ENCODE measurements at regions not wholly inside any gene's neighbourhood (a gene's known extent, or its start where the extent isn't known, plus 50 kb on each side); places are given as distances from the start of the nearest gene placed in this dataset.

GRCh38 chr22:44442186-44442815, 55.7 kb downstream of the RTL6 start:
- POLR2A ChIA-PET = no interaction called here
- CTCF ChIA-PET = no interaction called here
- no peak for DNase-seq (ENCODE audit: extremely low spot score)
- TF ChIP-seq, protein P1, sequence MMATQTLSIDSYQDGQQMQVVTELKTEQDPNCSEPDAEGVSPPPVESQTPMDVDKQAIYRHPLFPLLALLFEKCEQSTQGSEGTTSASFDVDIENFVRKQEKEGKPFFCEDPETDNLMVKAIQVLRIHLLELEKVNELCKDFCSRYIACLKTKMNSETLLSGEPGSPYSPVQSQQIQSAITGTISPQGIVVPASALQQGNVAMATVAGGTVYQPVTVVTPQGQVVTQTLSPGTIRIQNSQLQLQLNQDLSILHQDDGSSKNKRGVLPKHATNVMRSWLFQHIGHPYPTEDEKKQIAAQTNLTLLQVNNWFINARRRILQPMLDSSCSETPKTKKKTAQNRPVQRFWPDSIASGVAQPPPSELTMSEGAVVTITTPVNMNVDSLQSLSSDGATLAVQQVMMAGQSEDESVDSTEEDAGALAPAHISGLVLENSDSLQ (IDR thresholded peaks at IDR 0.05) = no peak
- TF ChIP-seq SP1 (IDR thresholded peaks at IDR 0.05) (no peak), FOXA1 (IDR thresholded peaks at IDR 0.05) (no peak), HDGF (IDR thresholded peaks at IDR 0.05; ENCODE audit: borderline replicate concordance) (no peak), SUZ12 (IDR thresholded peaks at IDR 0.05) (no peak), LEF1 (IDR thresholded peaks at IDR 0.05; ENCODE audit: borderline replicate concordance) (no peak), FOXM1 (IDR thresholded peaks at IDR 0.05; ENCODE audit: borderline replicate concordance) (no peak), ELF4 (IDR thresholded peaks at IDR 0.05) (no peak), L3MBTL2 (conservative IDR thresholded peaks at IDR 0.05) (no peak), CTBP1 (IDR thresholded peaks at IDR 0.05; ENCODE audit: borderline replicate concordance) (no peak), ARNT (IDR thresholded peaks at IDR 0.05) (no peak), BHLHE40 (IDR thresholded peaks at IDR 0.05; ENCODE audit: borderline replicate concordance) (no peak), ZNF384 (IDR thresholded peaks at IDR 0.05) (no peak), NFRKB (IDR thresholded peaks at IDR 0.05) (no peak), FOXK2 (IDR thresholded peaks at IDR 0.05) (no peak), TARDBP (IDR thresholded peaks at IDR 0.05) (no peak)

- ChIA-PET CTCF (no interaction called here), POLR2A (no interaction called here)
- no peak for DNase-seq (ENCODE audit: extremely low spot score)
- TF ChIP-seq ELF4 (IDR thresholded peaks at IDR 0.05) (no peak), FOXK2 (IDR thresholded peaks at IDR 0.05) (no peak), FOXA1 (IDR thresholded peaks at IDR 0.05) (no peak), CTBP1 (IDR thresholded peaks at IDR 0.05; ENCODE audit: borderline replicate concordance) (no peak), LEF1 (IDR thresholded peaks at IDR 0.05; ENCODE audit: borderline replicate concordance) (no peak), L3MBTL2 (conservative IDR thresholded peaks at IDR 0.05) (no peak), SUZ12 (IDR thresholded peaks at IDR 0.05) (no peak), TARDBP (IDR thresholded peaks at IDR 0.05) (no peak), ARNT (IDR thresholded peaks at IDR 0.05) (no peak), SP1 (IDR thresholded peaks at IDR 0.05) (no peak)
- TF ChIP-seq, protein P1 (IDR thresholded peaks at IDR 0.05) = no peak
Observed at GRCh38 chr22:44441401-44442185, 56.4 kb downstream of the RTL6 start.

DNA sequence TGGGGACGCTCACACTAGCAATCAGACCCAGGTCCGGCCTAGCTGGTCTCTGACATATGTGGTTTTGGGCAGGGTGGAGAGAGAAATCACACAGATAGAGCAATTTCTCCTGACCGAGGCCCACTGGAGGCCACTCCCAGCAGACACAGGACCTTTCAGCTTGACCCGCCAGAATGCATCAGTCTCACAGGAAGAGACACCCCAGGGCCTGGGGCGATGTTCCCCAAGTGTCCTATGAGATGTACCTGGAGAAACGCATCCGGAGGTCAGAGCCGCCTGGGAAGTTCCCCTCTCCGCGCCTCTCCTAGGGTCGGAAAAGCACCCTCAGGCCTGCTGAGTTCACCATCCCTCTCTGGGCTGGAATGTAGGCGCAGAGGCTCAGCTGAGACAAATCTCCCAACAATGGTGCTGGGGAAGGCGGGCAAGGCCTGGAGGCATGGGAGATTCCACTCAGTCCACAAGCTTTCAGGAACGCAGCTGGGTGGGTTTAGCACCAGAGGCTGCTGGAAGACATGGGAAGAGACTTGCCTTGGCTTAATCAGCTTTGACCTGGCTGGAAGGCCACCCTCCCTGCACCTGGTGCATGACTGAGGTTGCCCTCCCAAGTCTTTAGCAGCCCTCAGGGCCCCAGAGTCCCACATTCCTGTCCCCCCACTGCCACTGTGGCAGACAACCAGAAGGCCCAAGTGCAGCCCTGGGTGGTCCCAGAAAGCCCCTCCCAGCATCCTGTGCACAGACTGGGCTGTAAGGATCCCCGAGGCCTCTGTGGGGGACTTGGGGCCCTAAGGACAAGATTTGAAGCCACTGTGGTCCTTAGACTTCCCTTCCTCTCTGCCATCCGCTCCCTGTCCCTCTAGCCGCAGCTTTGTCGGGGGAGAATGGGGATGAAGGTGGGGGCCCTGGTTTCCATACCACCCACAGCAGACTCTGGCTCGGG, 57.5 kb downstream of the RTL6 start:
- ChIA-PET CTCF (no interaction called here), POLR2A (no interaction called here)
- DNase-seq (ENCODE audit: extremely low spot score) = no peak
- TF ChIP-seq FOXA1 (IDR thresholded peaks at IDR 0.05) = no peak
- no peak for TF ChIP-seq ELF4 (IDR thresholded peaks at IDR 0.05)
- TF ChIP-seq L3MBTL2 (conservative IDR thresholded peaks at IDR 0.05) = no peak
- no peak for TF ChIP-seq SUZ12 (IDR thresholded peaks at IDR 0.05)
- no peak for TF ChIP-seq HDGF (IDR thresholded peaks at IDR 0.05; ENCODE audit: borderline replicate concordance)
- TF ChIP-seq LEF1 (IDR thresholded peaks at IDR 0.05; ENCODE audit: borderline replicate concordance) = no peak
- no peak for TF ChIP-seq FOXK2 (IDR thresholded peaks at IDR 0.05)
- TF ChIP-seq BHLHE40 (IDR thresholded peaks at IDR 0.05; ENCODE audit: borderline replicate concordance) = no peak
- TF ChIP-seq, protein P1 (IDR thresholded peaks at IDR 0.05) = no peak

DNA sequence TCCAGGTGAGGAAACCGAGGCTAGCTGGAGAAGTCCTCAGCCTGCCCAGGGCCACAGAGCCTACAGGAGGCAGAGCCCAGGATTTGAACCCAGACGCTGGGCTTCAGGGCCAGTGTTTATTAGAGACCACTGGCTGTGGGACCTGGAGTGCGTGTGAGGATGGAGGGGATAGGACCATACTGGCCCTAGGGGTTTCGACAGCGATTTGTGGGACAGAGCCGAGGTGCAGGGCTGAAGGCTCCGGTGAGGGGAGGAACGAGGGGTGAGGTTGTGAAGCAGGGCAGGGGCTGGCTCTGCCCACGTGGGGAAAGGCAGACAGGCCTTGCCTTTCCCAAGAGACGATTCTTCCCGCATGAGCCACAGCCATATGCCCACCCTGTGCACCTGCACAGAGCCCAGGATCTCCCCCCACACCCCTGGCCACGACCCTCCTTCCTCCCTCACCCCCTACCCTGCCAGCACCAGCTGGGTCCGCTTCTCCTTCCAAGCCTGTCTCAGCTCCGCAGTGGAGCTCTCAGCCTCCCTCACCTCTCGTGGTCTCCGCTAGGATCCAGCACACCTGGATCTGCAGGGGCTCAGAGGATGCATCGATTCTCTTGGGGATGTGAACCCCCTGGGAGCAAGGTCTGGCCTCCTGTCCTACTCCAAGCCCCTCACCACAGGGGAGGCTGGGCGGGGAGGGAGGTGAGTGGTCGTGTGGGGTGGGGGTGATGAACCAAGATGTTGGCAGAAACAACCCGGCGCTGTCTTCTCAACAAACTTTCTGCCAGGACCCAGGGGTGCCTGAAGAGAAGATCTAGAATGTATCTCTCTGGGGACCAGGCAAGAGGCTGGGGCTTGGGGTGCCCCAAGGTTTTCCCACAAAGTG, 58.4 kb downstream of the RTL6 start:
- ChIA-PET POLR2A (no interaction called here), CTCF (no interaction called here)
- TF ChIP-seq ZNF384 (IDR thresholded peaks at IDR 0.05) (no peak), FOXA1 (IDR thresholded peaks at IDR 0.05) (no peak), BHLHE40 (IDR thresholded peaks at IDR 0.05; ENCODE audit: borderline replicate concordance) (no peak), NFRKB (IDR thresholded peaks at IDR 0.05) (no peak), L3MBTL2 (conservative IDR thresholded peaks at IDR 0.05) (no peak)
- DNase-seq (ENCODE audit: extremely low spot score) = no peak

- TF ChIP-seq L3MBTL2 (conservative IDR thresholded peaks at IDR 0.05) (no peak), NFRKB (IDR thresholded peaks at IDR 0.05) (no peak), FOXK2 (IDR thresholded peaks at IDR 0.05) (no peak), ELF4 (IDR thresholded peaks at IDR 0.05) (no peak), FOXM1 (IDR thresholded peaks at IDR 0.05; ENCODE audit: borderline replicate concordance) (no peak), FOXA1 (IDR thresholded peaks at IDR 0.05) (no peak), LEF1 (IDR thresholded peaks at IDR 0.05; ENCODE audit: borderline replicate concordance) (no peak), SUZ12 (IDR thresholded peaks at IDR 0.05) (no peak), SP1 (IDR thresholded peaks at IDR 0.05) (no peak), ZNF384 (IDR thresholded peaks at IDR 0.05) (no peak), CTBP1 (IDR thresholded peaks at IDR 0.05; ENCODE audit: borderline replicate concordance) (no peak), ARNT (IDR thresholded peaks at IDR 0.05) (no peak), HDGF (IDR thresholded peaks at IDR 0.05; ENCODE audit: borderline replicate concordance) (no peak), TARDBP (IDR thresholded peaks at IDR 0.05) (no peak), BHLHE40 (IDR thresholded peaks at IDR 0.05; ENCODE audit: borderline replicate concordance) (no peak)
- TF ChIP-seq, protein P1 (IDR thresholded peaks at IDR 0.05) = no peak
Observed at GRCh38 chr22:44438481-44439131, 59.4 kb downstream of the RTL6 start.

More at GRCh38 chr22:44438481-44439131, 59.4 kb downstream of the RTL6 start:
- ChIA-PET CTCF (no interaction called here), POLR2A (no interaction called here)
- no peak for DNase-seq (ENCODE audit: extremely low spot score)
